ENCODE measurements at regions not wholly inside any gene's neighbourhood (a gene's known extent, or its start where the extent isn't known, plus 50 kb on each side); places are given as distances from the start of the nearest gene placed in this dataset.

- TF ChIP-seq POLR2B (IDR thresholded peaks at IDR 0.05; ENCODE audit: low read depth, partially characterized antibody) = no peak
- TF ChIP-seq, protein P1, sequence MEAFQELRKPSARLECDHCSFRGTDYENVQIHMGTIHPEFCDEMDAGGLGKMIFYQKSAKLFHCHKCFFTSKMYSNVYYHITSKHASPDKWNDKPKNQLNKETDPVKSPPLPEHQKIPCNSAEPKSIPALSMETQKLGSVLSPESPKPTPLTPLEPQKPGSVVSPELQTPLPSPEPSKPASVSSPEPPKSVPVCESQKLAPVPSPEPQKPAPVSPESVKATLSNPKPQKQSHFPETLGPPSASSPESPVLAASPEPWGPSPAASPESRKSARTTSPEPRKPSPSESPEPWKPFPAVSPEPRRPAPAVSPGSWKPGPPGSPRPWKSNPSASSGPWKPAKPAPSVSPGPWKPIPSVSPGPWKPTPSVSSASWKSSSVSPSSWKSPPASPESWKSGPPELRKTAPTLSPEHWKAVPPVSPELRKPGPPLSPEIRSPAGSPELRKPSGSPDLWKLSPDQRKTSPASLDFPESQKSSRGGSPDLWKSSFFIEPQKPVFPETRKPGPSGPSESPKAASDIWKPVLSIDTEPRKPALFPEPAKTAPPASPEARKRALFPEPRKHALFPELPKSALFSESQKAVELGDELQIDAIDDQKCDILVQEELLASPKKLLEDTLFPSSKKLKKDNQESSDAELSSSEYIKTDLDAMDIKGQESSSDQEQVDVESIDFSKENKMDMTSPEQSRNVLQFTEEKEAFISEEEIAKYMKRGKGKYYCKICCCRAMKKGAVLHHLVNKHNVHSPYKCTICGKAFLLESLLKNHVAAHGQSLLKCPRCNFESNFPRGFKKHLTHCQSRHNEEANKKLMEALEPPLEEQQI (IDR thresholded peaks at IDR 0.05) = no peak
- TF ChIP-seq ZNF445 (CRISPR knock-in tag; IDR thresholded peaks at IDR 0.05; ENCODE audit: low read depth) = no peak
- TF ChIP-seq ZNF311 (CRISPR knock-in tag; IDR thresholded peaks at IDR 0.05) = no peak
- TF ChIP-seq MEF2D (tag; conservative IDR thresholded peaks at IDR 0.05; ENCODE audit: low read depth) = no peak
- no peak for TF ChIP-seq ZNF830 (CRISPR knock-in tag; IDR thresholded peaks at IDR 0.05)
- no peak for TF ChIP-seq SIX5 (IDR thresholded peaks at IDR 0.05; ENCODE audit: borderline replicate concordance in 1 of 2, insufficient read depth in 1 of 2, low read depth in 1 of 2, low read length in 2 of 2)
- TF ChIP-seq MCM5 (IDR thresholded peaks at IDR 0.05; ENCODE audit: low read depth) = no peak
Observed at GRCh38 chr17:63126607-63127006, 160.6 kb downstream of the TANC2 start (continued).

- in situ Hi-C loops (cut with MboI) = no loop called here
- no peak overlapping the region for H3K27ac ChIP-seq (ENCODE audit: extremely low read depth, low read depth, low read length)
Observed at GRCh38 chr17:63132459-63132911, 166.4 kb downstream of the TANC2 start.

More at GRCh38 chr17:63132459-63132911, 166.4 kb downstream of the TANC2 start:
- ChIA-PET CTCF (ENCODE audit: low intra/inter-chr PET ratio) (no interaction called here), POLR2A (interaction anchor here (1.3 kb wide), 1 partner anchor 14 kb away, joined by 4 read pairs; no protein-coding TSS in a partner anchor)
- no TSS peak for BruUV-seq (replicated peaks)
- H3K4me1 ChIP-seq (replicated peaks in 1 of 2; ENCODE audit: control insufficient read depth in 2 of 2, insufficient read depth in 2 of 2, low read length in 2 of 2) = no peaks in the 10 kb centered on the region
- no peak for ATAC-seq
- H3K9me1 ChIP-seq (ENCODE audit: control insufficient read depth, insufficient read depth, low read length) = no peaks in the 10 kb centered on the region
- WGBS (ENCODE audit: insufficient coverage, low coverage, missing lambda C conversion rate) = 44% methylated on average over 1 of the region's 1 CpG
- no peaks in the 10 kb centered on the region for H3K9me3 ChIP-seq (replicated peaks; ENCODE audit: control insufficient read depth, insufficient read depth, low read depth, low read length)
- no peaks in the 10 kb centered on the region for H3K79me2 ChIP-seq (ENCODE audit: control insufficient read depth, insufficient read depth, low read length)
- no peaks in the 10 kb centered on the region for H3K27me3 ChIP-seq (ENCODE audit: control insufficient read depth in 2 of 2, insufficient read depth in 2 of 2, low read length in 2 of 2)
- H3K4me2 ChIP-seq (ENCODE audit: insufficient read depth, low read length) = no peak overlapping the region
- no peak overlapping the region for H3K4me3 ChIP-seq
- no peak for FAIRE-seq
- no peaks in the 10 kb centered on the region for H4K20me1 ChIP-seq (replicated peaks; ENCODE audit: control insufficient read depth, insufficient read depth, low read length)
- TF ChIP-seq SRSF9 (IDR thresholded peaks at IDR 0.05; ENCODE audit: borderline replicate concordance, low read depth, low read length) (no peak), HSF4 (CRISPR knock-in tag; IDR thresholded peaks at IDR 0.05; ENCODE audit: borderline replicate concordance) (no peak)
- H2AFZ ChIP-seq (ENCODE audit: low read depth, low read length) = no peak overlapping the region
- intact Hi-C loops (cut with micrococcal nuclease) = no loop called here
- H3K9ac ChIP-seq (ENCODE audit: insufficient read depth in 1 of 2, low read depth in 2 of 2, low read length in 2 of 2) = no peak overlapping the region
- DNase-seq (ENCODE audit: extremely low read depth in 1 of 4, low spot score in 3 of 4) = no peak
- no peaks in the 10 kb centered on the region for H3K36me3 ChIP-seq (ENCODE audit: control insufficient read depth, insufficient read depth, low read length)
